OCI-LY3 (cell line): ENCODE measurements at regions not wholly inside any gene's neighbourhood (a gene's known extent, or its start where the extent isn't known, plus 50 kb on each side); places are given as distances from the start of the nearest gene placed in this dataset.

Experiments
- CTCF ChIP-seq: fragments of 200-600, 300-600 bp; sonication (generic); IDR thresholded peaks from 2 replicates; pipeline ENCODE4 v1.5.1; 2014; ENCODE audit warnings: antibody characterized with exemption, low read length, low read depth
- EZH2phosphoT487 ChIP-seq: fragments of 200-600 bp; shearing (Covaris generic); IDR thresholded peaks from 2 replicates; pipeline ENCODE4 v1.6.1; 2018; ENCODE audit warnings: antibody characterized with exemption, mixed run types, low read depth

- TF ChIP-seq CTCF (no peak), EZH2phosphoT487 (no peak)
Observed at GRCh38 chr12:73181244-73181643, 909.1 kb downstream of the TRHDE start.
